ENCODE measurements at regions not wholly inside any gene's neighbourhood (a gene's known extent, or its start where the extent isn't known, plus 50 kb on each side); places are given as distances from the start of the nearest gene placed in this dataset.

DNA sequence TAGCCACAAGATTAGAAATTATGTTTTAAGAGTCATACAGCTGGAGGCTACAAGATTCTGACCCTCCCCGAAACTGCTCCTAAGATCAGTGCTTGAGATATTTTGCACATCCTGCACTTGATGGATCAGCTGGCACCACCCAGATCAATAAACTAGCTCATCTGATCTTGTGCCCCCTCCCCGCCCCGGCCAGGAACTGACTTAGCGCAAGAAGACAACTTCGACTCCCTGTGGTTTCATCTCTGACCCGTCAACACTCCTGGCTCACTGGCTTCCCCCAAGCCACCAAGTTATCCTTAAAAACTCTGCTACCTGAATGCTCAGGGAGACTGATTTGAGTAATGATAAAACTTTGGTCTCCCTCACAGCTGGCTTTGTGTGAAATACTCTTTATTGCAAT lies 73.5 kb upstream of the NPSR1 start:
- no peak for TF ChIP-seq JUN (CRISPR knock-in tag; IDR thresholded peaks at IDR 0.05)
- TF ChIP-seq, protein P1, sequence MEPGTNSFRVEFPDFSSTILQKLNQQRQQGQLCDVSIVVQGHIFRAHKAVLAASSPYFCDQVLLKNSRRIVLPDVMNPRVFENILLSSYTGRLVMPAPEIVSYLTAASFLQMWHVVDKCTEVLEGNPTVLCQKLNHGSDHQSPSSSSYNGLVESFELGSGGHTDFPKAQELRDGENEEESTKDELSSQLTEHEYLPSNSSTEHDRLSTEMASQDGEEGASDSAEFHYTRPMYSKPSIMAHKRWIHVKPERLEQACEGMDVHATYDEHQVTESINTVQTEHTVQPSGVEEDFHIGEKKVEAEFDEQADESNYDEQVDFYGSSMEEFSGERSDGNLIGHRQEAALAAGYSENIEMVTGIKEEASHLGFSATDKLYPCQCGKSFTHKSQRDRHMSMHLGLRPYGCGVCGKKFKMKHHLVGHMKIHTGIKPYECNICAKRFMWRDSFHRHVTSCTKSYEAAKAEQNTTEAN (CRISPR knock-in tag; IDR thresholded peaks at IDR 0.05) = no peak
- TF ChIP-seq, protein P2, sequence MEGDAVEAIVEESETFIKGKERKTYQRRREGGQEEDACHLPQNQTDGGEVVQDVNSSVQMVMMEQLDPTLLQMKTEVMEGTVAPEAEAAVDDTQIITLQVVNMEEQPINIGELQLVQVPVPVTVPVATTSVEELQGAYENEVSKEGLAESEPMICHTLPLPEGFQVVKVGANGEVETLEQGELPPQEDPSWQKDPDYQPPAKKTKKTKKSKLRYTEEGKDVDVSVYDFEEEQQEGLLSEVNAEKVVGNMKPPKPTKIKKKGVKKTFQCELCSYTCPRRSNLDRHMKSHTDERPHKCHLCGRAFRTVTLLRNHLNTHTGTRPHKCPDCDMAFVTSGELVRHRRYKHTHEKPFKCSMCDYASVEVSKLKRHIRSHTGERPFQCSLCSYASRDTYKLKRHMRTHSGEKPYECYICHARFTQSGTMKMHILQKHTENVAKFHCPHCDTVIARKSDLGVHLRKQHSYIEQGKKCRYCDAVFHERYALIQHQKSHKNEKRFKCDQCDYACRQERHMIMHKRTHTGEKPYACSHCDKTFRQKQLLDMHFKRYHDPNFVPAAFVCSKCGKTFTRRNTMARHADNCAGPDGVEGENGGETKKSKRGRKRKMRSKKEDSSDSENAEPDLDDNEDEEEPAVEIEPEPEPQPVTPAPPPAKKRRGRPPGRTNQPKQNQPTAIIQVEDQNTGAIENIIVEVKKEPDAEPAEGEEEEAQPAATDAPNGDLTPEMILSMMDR (IDR thresholded peaks at IDR 0.05) = no peak
- TF ChIP-seq, protein P3, sequence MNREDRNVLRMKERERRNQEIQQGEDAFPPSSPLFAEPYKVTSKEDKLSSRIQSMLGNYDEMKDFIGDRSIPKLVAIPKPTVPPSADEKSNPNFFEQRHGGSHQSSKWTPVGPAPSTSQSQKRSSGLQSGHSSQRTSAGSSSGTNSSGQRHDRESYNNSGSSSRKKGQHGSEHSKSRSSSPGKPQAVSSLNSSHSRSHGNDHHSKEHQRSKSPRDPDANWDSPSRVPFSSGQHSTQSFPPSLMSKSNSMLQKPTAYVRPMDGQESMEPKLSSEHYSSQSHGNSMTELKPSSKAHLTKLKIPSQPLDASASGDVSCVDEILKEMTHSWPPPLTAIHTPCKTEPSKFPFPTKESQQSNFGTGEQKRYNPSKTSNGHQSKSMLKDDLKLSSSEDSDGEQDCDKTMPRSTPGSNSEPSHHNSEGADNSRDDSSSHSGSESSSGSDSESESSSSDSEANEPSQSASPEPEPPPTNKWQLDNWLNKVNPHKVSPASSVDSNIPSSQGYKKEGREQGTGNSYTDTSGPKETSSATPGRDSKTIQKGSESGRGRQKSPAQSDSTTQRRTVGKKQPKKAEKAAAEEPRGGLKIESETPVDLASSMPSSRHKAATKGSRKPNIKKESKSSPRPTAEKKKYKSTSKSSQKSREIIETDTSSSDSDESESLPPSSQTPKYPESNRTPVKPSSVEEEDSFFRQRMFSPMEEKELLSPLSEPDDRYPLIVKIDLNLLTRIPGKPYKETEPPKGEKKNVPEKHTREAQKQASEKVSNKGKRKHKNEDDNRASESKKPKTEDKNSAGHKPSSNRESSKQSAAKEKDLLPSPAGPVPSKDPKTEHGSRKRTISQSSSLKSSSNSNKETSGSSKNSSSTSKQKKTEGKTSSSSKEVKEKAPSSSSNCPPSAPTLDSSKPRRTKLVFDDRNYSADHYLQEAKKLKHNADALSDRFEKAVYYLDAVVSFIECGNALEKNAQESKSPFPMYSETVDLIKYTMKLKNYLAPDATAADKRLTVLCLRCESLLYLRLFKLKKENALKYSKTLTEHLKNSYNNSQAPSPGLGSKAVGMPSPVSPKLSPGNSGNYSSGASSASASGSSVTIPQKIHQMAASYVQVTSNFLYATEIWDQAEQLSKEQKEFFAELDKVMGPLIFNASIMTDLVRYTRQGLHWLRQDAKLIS (CRISPR knock-in tag; IDR thresholded peaks at IDR 0.05; ENCODE audit: borderline replicate concordance) = no peak
- TF ChIP-seq ATF6 (CRISPR knock-in tag; IDR thresholded peaks at IDR 0.05) = no peak
- TF ChIP-seq SP1 (CRISPR knock-in tag; conservative IDR thresholded peaks at IDR 0.05) = no peak
- no peak for TF ChIP-seq TEAD4 (CRISPR knock-in tag; IDR thresholded peaks at IDR 0.05)
- TF ChIP-seq CREM (CRISPR knock-in tag; IDR thresholded peaks at IDR 0.05) = no peak
- TF ChIP-seq USF2 (CRISPR knock-in tag; IDR thresholded peaks at IDR 0.05) = no peak
- no peak for TF ChIP-seq TP53 (CRISPR knock-in tag; IDR thresholded peaks at IDR 0.05)
